HepG2 (cell line): ENCODE measurements at regions not wholly inside any gene's neighbourhood (a gene's known extent, or its start where the extent isn't known, plus 50 kb on each side); places are given as distances from the start of the nearest gene placed in this dataset.

Source experiments
- ATAC-seq: fragments of 200-7000 bp; cut with Tn5 transposase; 3 replicates; pipeline ENCODE4 v1.9.1; 2020; ENCODE audit warnings: mild to moderate bottlenecking, moderate library complexity
- BruUV-seq: library from RNA; stranded (reverse); fragments of 400-500 nt; replicated peaks from 2 replicates; lab custom pipeline; 2021; lab: Mats Ljungman, UMichigan
- CTCF ChIA-PET: fragments of 300-600 bp; formaldehyde crosslinking; extraction: SDS; loops from one replicate; lab custom pipeline; 2021; ENCODE audit warnings: low total read pairs, inconsistent platforms, low intra/inter-chr PET ratio; lab: Yijun Ruan, JAX
- POLR2A ChIA-PET: fragments of 350-600 bp; sonication (Branson Sonifier 250); formaldehyde crosslinking; loops from one replicate; lab custom pipeline; 2020; ENCODE audit warnings: antibody characterized with exemption, inconsistent platforms; lab: Yijun Ruan, JAX
- DNase-seq: peaks from one replicate; pipeline ENCODE4 v3.0.0-alpha.2; 2015; ENCODE audit warnings: low spot score
- FAIRE-seq: peaks from 3 replicates; lab custom pipeline; 2011; peaks lifted over from hg19 to GRCh38; lab: Jason Lieb, UNC
- H2AFZ ChIP-seq: one replicate; pipeline ENCODE4 v1.6.1; 2011; ENCODE audit warnings: low read length, inconsistent platforms
- H3K27ac ChIP-seq: fragments of 300-600 bp; 3 replicates; pipeline ENCODE4 v1.8.0; 2011; ENCODE audit warnings: mixed run types, mild to moderate bottlenecking, mixed read lengths, low read length, inconsistent platforms; ENCODE audit not compliant: insufficient read depth; ENCODE audit errors: extremely low read length
- H3K27me3 ChIP-seq, 2 experiments: fragments of 200-600 bp in 1 of 2; 2 replicates in 1 of 2; 3 replicates in 1 of 2; pipeline versions ENCODE4 v1.6.0 to v1.8.0; 2011; ENCODE audit warnings: low read length in 2 of 2, mild to moderate bottlenecking in 2 of 2, moderate library complexity in 2 of 2, inconsistent platforms in 1 of 2; ENCODE audit not compliant: insufficient read depth in 2 of 2, control insufficient read depth in 1 of 2
- H3K36me3 ChIP-seq, 2 experiments: fragments of 200-600 bp in 1 of 2; replicated peaks in 1 of 2; 2 replicates in 1 of 2; 3 replicates in 1 of 2; pipeline versions ENCODE4 v1.5.1 to v1.8.0; 2011; ENCODE audit warnings: low read length in 2 of 2, inconsistent platforms in 1 of 2; ENCODE audit not compliant: insufficient read depth in 2 of 2, control insufficient read depth in 1 of 2
- H3K4me1 ChIP-seq: 2 replicates; pipeline ENCODE4 v1.5.1; 2012; ENCODE audit warnings: low read length, inconsistent platforms; ENCODE audit not compliant: insufficient read depth
- H3K4me2 ChIP-seq: 2 replicates; pipeline ENCODE4 v1.6.0; 2011; ENCODE audit warnings: low read depth, low read length, inconsistent platforms
- H3K4me3 ChIP-seq, 3 experiments: fragments of 200-600 bp in 1 of 3; sonication (generic), shearing (Covaris generic) in 1 of 3; replicated peaks in 1 of 3; 2 replicates each; pipeline ENCODE4 v1.5.1; 2011 to 2016; ENCODE audit warnings: low read length in 3 of 3, inconsistent platforms in 2 of 3, low read depth in 2 of 3, mild to moderate bottlenecking in 2 of 3, control low read depth in 1 of 3, mixed read lengths in 1 of 3; ENCODE audit not compliant: insufficient read depth in 1 of 3
- H3K79me2 ChIP-seq: one replicate; pipeline ENCODE4 v1.6.1; 2011; ENCODE audit warnings: low read length, inconsistent platforms; ENCODE audit not compliant: insufficient read depth
- H3K9ac ChIP-seq: 2 replicates; pipeline ENCODE4 v1.6.0; 2011; ENCODE audit warnings: mild to moderate bottlenecking, low read depth, low read length, inconsistent platforms; ENCODE audit not compliant: insufficient read depth
- H3K9me3 ChIP-seq: 2 replicates; pipeline ENCODE4 v1.5.1; 2012; ENCODE audit warnings: mild to moderate bottlenecking, low read length
- H4K20me1 ChIP-seq: 2 replicates; pipeline ENCODE4 v1.6.0; 2011; ENCODE audit warnings: inconsistent platforms, mild to moderate bottlenecking, low read length, moderate library complexity; ENCODE audit not compliant: insufficient read depth
- CTCF ChIP-seq: sonication (generic); formaldehyde crosslinking; IDR thresholded peaks from 2 replicates; pipeline ENCODE4 v1.5.0; 2020; ENCODE audit warnings: mild to moderate bottlenecking, missing genetic modification reagents, moderate library complexity
- HES4 ChIP-seq: sonication (generic); formaldehyde crosslinking; IDR thresholded peaks from 2 replicates; pipeline ENCODE4 v1.9.0; 2021; ENCODE audit warnings: mild to moderate bottlenecking, missing genetic modification reagents, borderline replicate concordance
- MAZ ChIP-seq, 2 experiments: sonication (generic) in 1 of 2; formaldehyde crosslinking in 1 of 2; IDR thresholded peaks; 2 replicates each; pipeline versions ENCODE4 v1.5.0 to v1.6.1; 2012 to 2020; ENCODE audit warnings: low read depth in 2 of 2, mild to moderate bottlenecking in 2 of 2, borderline replicate concordance in 1 of 2, improper control_type of control experiment in 1 of 2, low read length in 1 of 2, missing genetic modification reagents in 1 of 2, moderate library complexity in 1 of 2
- SIX1 ChIP-seq: sonication (generic); formaldehyde crosslinking; IDR thresholded peaks from 2 replicates; pipeline ENCODE4 v1.4.0; 2020; ENCODE audit warnings: missing genetic modification reagents, borderline replicate concordance
- SMAD1 ChIP-seq: sonication (generic); formaldehyde crosslinking; IDR thresholded peaks from 2 replicates; pipeline ENCODE4 v1.4.0; 2020; ENCODE audit warnings: missing genetic modification reagents, low read depth, mild to moderate bottlenecking, borderline replicate concordance
- SMC3 ChIP-seq: IDR thresholded peaks from 2 replicates; pipeline ENCODE4 v1.6.1; 2011; ENCODE audit warnings: low read length, improper control_type of control experiment
- STAG1 ChIP-seq: sonication (generic); formaldehyde crosslinking; IDR thresholded peaks from 2 replicates; pipeline ENCODE4 v1.4.0; 2020; ENCODE audit warnings: missing genetic modification reagents
- STAT6 ChIP-seq: sonication (generic); formaldehyde crosslinking; IDR thresholded peaks from 2 replicates; pipeline ENCODE4 v1.4.0; 2020; ENCODE audit warnings: missing genetic modification reagents, mild to moderate bottlenecking, borderline replicate concordance
- ZFP36 ChIP-seq: fragments of 150-350 bp; IDR thresholded peaks from 2 replicates; pipeline ENCODE4 v1.6.1; 2018; ENCODE audit warnings: borderline replicate concordance, low read length, low read depth; ENCODE audit not compliant: partially characterized antibody
- ZNF34 ChIP-seq: sonication (generic); formaldehyde crosslinking; IDR thresholded peaks from 2 replicates; pipeline ENCODE4 v1.4.0; 2020; ENCODE audit warnings: mild to moderate bottlenecking, missing genetic modification reagents, borderline replicate concordance
- ZNF724P ChIP-seq: sonication (generic); formaldehyde crosslinking; IDR thresholded peaks from 2 replicates; pipeline ENCODE4 v1.8.0; 2022; ENCODE audit warnings: missing genetic modification reagents, borderline replicate concordance
- ZNF746 ChIP-seq: sonication (generic); formaldehyde crosslinking; IDR thresholded peaks from 2 replicates; pipeline ENCODE4 v1.8.0; 2022; ENCODE audit warnings: mild to moderate bottlenecking, missing genetic modification reagents
- ZNF781 ChIP-seq: sonication (generic); formaldehyde crosslinking; IDR thresholded peaks from 2 replicates; pipeline ENCODE4 v1.5.1; 2020; ENCODE audit warnings: borderline replicate concordance, mild to moderate bottlenecking, missing genetic modification reagents; ENCODE audit errors: not compliant biosample characterization
- ZNF891 ChIP-seq: sonication (generic); formaldehyde crosslinking; IDR thresholded peaks from 2 replicates; pipeline ENCODE4 v1.5.0; 2020; ENCODE audit warnings: mild to moderate bottlenecking, missing genetic modification reagents
- WGBS: methylation state at CpG from one replicate; pipeline ENCODE4 v1.1.6; 2017; ENCODE audit warnings: low lambda C conversion rate; 5-methylcytosine and 5-hydroxymethylcytosine counted together
- in situ Hi-C: cut with HindIII; loops from 2 replicates; pipeline ENCODE4 v1.10.0; 2017; ENCODE audit warnings: low pct_unique_long_range_greater_than_20kb; ENCODE audit not compliant: extremely low pct_ligation_motif_present
- intact Hi-C: fragments of 100-400 bp; cut with micrococcal nuclease; formaldehyde crosslinking; loops from one replicate; pipeline ENCODE4 v1.10.0; 2022; ENCODE audit not compliant: unreplicated experiment

- no peaks in the 10 kb centered on the region for H3K27me3 ChIP-seq
- BruUV-seq = no TSS peak
- no peak overlapping the region for H3K4me3 ChIP-seq
- intact Hi-C loops (no loop called here), in situ Hi-C loops (no loop called here)
- no peak for TF ChIP-seq ZNF34 (CRISPR knock-in tag)
- TF ChIP-seq MAZ (IDR thresholded peaks at IDR 0.05; ENCODE audit: borderline replicate concordance, low read depth, low read length) = no peak
- TF ChIP-seq MAZ (CRISPR knock-in tag; IDR thresholded peaks at IDR 0.05; ENCODE audit: low read depth) = no peak
- no peak for TF ChIP-seq ZNF724P (CRISPR knock-in tag)
- TF ChIP-seq STAT6 = no peak
- TF ChIP-seq STAG1 (CRISPR knock-in tag) = 0 out of 2 replicates have a peak, but pooled peaks have one; percentile 18
- TF ChIP-seq ZFP36 = no peak
- TF ChIP-seq HES4 (CRISPR knock-in tag) = no peak
- TF ChIP-seq SMC3 = peak; percentile 23; the same call in 1 of the 2 replicates
- no peak for TF ChIP-seq ZNF781
- TF ChIP-seq ZNF746 (CRISPR knock-in tag) = no peak
- TF ChIP-seq SIX1 (CRISPR knock-in tag) = no peak
- no peak for TF ChIP-seq ZNF891 (CRISPR knock-in tag)
- TF ChIP-seq CTCF (CRISPR knock-in tag) = peak; percentile 27; the same call in 1 of the 2 replicates
- no peak for TF ChIP-seq SMAD1 (CRISPR knock-in tag)
- 40% methylated on average over 5 of the region's 5 CpGs for WGBS
- DNase-seq = no peak
- peak; percentile 64 for ATAC-seq
- H3K79me2 ChIP-seq = no peaks in the 10 kb centered on the region
- CTCF ChIA-PET = no interaction called here
- H3K9ac ChIP-seq = no peak overlapping the region
- H3K4me1 ChIP-seq = no peaks in the 10 kb centered on the region
- no peak overlapping the region for H3K27ac ChIP-seq
- no peak overlapping the region for H2AFZ ChIP-seq
- H4K20me1 ChIP-seq = no peaks in the 10 kb centered on the region
- H3K4me2 ChIP-seq = no peak overlapping the region
- POLR2A ChIA-PET = no interaction called here
- FAIRE-seq = no peak
- H3K9me3 ChIP-seq = no peaks in the 10 kb centered on the region
- H3K36me3 ChIP-seq = no peaks in the 10 kb centered on the region
Measured at GRCh38 chr1:217048104-217048707, 325.0 kb upstream of the ESRRG start.
